ENCODE measurements at regions not wholly inside any gene's neighbourhood (a gene's known extent, or its start where the extent isn't known, plus 50 kb on each side); places are given as distances from the start of the nearest gene placed in this dataset.
"Not testable (repeated sequence)": the region's sequence is repeated elsewhere in the genome, so short reads cannot be mapped to it uniquely, and the experiment has no call there.

GRCh38 chr10:3399756-3400155 lies 227.2 kb upstream of the PITRM1 start:
- no peak for DNase-seq

GRCh38 chr10:3398825-3399646 lies 226.5 kb upstream of the PITRM1 start:
- DNase-seq, result no peak

- DNase-seq, result no peak
These were observed 225.3 kb upstream of the PITRM1 start for GRCh38 chr10:3397846-3398245.

GRCh38 chr10:3397231-3397630 lies 224.6 kb upstream of the PITRM1 start:
- no peak for DNase-seq

- DNase-seq, result no peak
These were observed 223.5 kb upstream of the PITRM1 start for GRCh38 chr10:3396116-3396515.

GRCh38 chr10:3395458-3395861 lies 222.9 kb upstream of the PITRM1 start:
- DNase-seq, result no peak

GRCh38 chr10:3395041-3395440 lies 222.5 kb upstream of the PITRM1 start:
- DNase-seq, result no peak

- no peak for DNase-seq
These were observed 221.4 kb upstream of the PITRM1 start for GRCh38 chr10:3393958-3394357.

GRCh38 chr10:3391657-3392056 lies 219.1 kb upstream of the PITRM1 start:
- no peak for DNase-seq

- no peak for DNase-seq
These were observed 216.5 kb upstream of the PITRM1 start for GRCh38 chr10:3389130-3389529.

- DNase-seq, result no peak
These were observed 212.9 kb upstream of the PITRM1 start for GRCh38 chr10:3385487-3385886.

GRCh38 chr10:3382092-3382491 lies 209.5 kb upstream of the PITRM1 start:
- no peak for DNase-seq

GRCh38 chr10:3380406-3381050 lies 207.9 kb upstream of the PITRM1 start:
- DNase-seq, result no peak

GRCh38 chr10:3376631-3377030 lies 204.0 kb upstream of the PITRM1 start:
- DNase-seq, result no peak

GRCh38 chr10:3375505-3375904 lies 202.9 kb upstream of the PITRM1 start:
- DNase-seq, result no peak

GRCh38 chr10:3374914-3375313 lies 202.3 kb upstream of the PITRM1 start:
- DNase-seq, result no peak

- not testable (repeated sequence) for DNase-seq
These were observed 200.9 kb upstream of the PITRM1 start for GRCh38 chr10:3373374-3374027.

- DNase-seq, result no peak
These were observed 199.7 kb upstream of the PITRM1 start for GRCh38 chr10:3372281-3372680.

GRCh38 chr10:3371624-3372023 lies 199.0 kb upstream of the PITRM1 start:
- DNase-seq, result not testable (repeated sequence)

- no peak for DNase-seq
These were observed 194.3 kb upstream of the PITRM1 start for GRCh38 chr10:3366735-3367405.

GRCh38 chr10:3366043-3366442 lies 193.5 kb upstream of the PITRM1 start:
- DNase-seq, result no peak

GRCh38 chr10:3365630-3366029 lies 193.0 kb upstream of the PITRM1 start:
- DNase-seq, result no peak

- no peak for DNase-seq
These were observed 192.3 kb upstream of the PITRM1 start for GRCh38 chr10:3364768-3365480.

All from stimulated activated naive CD4-positive, alpha-beta T cell (primary cell).